GM19397 (cell line): ENCODE measurements at regions not wholly inside any gene's neighbourhood (a gene's known extent, or its start where the extent isn't known, plus 50 kb on each side); places are given as distances from the start of the nearest gene placed in this dataset.
A peak's percentile ranks its signal among the peaks of the same experiment; 100 is the strongest.
"Not testable (repeated sequence)": the region's sequence is repeated elsewhere in the genome, so short reads cannot be mapped to it uniquely, and the experiment has no call there.

Experiments used
- ATAC-seq: cut with Tn5 transposase; IDR thresholded peaks from one replicate; pipeline ENCODE4 v1.9.1; 2021; ENCODE audit warnings: mild to moderate bottlenecking, moderate library complexity; ENCODE audit not compliant: unreplicated experiment

GRCh38 chr4:123667496-123667895, 270.9 kb downstream of the SPRY1 start:
- no peak for ATAC-seq

GRCh38 chr4:123667991-123668390, 271.4 kb downstream of the SPRY1 start:
- no peak for ATAC-seq

DNA sequence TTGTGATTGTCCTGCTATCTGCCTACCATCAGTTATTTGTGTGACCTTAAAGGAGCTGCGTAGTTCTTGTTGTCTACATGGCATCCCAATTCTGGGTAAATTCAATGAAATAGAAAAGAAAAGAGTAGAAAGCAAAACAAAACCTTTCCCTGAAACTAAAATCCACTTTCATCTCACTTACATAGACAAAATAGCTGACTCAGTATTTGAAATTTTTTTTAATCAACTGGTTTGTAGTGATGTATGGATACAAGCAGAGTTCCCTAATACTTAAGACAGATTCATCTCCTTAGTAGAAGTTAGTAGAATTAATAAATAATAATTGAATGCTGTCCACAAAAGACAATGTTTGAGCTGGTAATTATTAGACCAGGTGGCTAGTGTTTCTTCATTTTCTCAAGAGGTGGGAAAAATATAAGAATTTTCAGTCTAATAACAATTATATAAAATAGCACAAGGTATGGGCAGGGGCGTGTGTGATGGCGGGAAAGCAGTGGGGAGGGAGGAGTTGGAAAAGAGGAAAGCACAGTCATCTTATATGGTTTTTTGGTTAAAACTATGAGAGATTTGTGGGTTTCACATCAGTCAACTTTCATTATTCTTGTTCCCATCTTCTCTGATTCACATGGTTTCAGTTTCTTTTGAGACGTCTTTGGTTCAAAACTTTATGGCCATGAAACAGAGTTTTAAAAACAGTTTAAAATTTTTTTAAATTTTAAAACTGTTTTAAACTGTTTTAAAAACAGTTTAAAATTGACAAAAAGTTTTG, 275.2 kb downstream of the SPRY1 start:
- ATAC-seq = peak; percentile 78

DNA sequence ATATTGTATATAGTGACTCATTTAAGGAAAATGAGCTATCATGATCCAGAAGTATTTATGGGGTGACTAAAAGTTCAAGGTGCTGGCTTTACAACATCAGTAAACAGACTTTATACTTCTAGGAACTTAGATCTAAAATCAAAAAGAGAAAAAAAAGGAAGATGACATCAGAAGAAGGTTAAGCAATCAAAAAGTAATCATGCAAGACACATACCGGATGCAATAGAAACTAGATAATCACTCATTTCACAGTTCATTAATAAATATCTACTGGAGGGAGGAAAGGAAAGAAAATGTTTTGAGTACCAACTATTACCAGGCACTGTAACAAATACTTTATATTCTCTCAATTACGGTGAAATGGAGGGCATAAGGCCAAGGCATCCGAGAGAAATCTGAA, 276.4 kb downstream of the SPRY1 start:
- no peak for ATAC-seq

DNA sequence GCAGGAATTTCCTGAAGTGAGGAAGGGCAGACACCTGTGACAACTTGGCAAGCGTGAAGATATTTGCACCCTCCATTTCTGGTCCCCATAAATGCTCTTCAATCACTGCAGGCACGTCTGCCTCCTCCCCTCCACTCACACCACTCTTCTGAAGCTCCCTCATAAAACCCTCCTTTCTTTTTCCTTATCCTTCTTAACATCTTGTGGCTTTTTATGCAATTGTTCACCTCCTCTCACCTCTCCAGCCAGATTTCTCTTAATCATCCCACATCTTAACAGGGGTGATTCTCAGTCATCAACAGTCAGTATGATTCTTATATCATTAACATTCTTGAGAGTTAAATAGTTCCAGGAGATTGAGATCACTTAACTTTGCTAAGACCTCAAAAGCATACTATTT, 277.4 kb downstream of the SPRY1 start:
- no peak for ATAC-seq

DNA sequence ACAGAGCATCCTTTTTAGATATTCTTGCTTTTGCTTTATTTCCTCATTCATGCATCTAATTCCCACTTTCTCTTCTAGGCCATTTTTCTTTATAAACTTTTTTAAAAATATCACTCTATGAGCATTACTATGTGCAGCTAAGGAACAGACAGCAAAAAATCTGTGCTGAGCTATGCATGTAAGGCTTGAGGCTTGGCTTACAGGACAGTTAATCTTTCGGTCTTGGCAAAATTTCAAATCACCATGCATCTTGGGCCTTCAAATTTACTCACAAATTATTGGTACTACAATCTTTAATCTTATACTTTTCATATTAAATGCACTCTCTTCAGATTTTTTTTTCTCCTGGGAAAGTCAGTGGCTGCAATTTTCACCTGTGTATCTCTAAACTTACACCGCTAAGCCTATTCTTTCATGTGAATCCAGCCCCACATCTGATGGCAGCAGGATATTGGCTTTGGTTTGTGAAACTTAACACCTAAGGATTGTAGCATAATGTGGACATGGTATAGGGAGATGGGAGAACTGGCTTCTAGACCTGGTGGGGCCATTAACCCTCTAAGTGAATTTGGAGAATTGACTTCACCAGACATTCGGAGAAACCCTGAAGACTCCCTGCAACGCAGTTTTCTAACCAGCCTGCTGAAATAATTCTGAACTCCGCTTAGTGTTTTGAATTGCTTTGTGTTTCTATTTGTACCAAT, 278.3 kb downstream of the SPRY1 start:
- ATAC-seq = no peak

DNA sequence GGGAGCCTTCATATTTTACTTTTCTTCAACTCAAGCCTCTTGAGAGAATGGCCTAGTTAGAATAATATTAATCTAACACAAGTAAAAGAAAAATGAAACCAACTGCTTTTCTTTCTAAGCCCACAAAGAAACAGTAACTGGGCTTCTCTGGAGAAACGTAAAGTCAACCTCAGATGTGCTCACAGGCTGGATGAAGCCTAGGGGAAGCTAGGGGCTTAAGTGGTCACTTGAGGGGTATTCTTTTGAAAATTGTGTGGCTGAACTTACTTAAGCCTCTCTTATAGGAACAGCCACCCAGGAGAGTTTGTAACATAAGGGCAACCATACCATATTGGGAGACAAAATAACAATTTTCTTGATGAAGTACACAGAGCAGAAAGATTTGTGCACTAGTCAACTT, 279.0 kb downstream of the SPRY1 start:
- ATAC-seq = no peak

GRCh38 chr4:123676071-123676889, 279.7 kb downstream of the SPRY1 start:
- ATAC-seq = no peak

- no peak for ATAC-seq
Measured at GRCh38 chr4:123676890-123677229, 280.3 kb downstream of the SPRY1 start.

GRCh38 chr4:123682931-123683330, 286.3 kb downstream of the SPRY1 start:
- no peak for ATAC-seq

DNA sequence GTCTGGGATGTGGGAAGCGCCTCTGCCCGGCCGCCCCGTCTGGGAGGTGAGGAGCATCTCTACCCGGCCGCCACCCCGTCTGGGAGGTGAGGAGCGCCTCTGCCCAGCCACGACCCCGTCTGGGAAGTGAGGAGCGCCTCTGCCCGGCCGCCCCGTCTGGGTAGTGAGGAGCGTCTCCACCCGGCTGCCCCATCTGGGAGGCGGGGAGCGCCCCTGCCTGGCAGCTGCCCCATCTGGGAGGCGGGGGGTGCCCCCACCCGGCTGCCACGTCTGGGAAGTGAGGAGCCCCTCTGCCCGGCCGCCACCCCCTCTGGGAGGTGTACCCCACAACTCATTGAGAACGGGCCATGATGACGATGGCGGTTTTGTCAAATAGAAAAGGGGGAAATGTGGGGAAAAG, 288.3 kb downstream of the SPRY1 start:
- ATAC-seq = not testable (repeated sequence)

GRCh38 chr4:123695531-123695930, 298.9 kb downstream of the SPRY1 start:
- ATAC-seq = not testable (repeated sequence)

DNA sequence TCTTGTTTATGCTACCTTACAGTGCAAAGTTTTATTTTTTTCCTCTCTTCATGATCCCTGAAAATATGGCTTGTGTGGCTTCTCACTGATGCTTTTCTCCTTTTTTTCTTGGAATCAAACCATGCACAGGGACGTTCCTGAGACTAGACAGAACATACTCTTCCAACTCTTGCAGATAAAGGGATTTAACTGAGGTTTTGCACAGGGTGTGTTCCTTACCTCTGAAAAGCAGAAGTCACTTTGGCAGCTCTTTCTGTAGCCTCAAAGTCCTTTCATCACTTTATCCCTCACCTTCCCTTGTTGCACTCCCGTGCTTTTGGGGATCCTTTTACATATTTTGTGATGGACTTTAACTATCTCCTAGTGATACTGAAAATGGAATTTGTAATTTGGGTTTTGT, 300.1 kb downstream of the SPRY1 start:
- ATAC-seq = no peak

GRCh38 chr4:123698556-123698955, 302.0 kb downstream of the SPRY1 start:
- no peak for ATAC-seq

DNA sequence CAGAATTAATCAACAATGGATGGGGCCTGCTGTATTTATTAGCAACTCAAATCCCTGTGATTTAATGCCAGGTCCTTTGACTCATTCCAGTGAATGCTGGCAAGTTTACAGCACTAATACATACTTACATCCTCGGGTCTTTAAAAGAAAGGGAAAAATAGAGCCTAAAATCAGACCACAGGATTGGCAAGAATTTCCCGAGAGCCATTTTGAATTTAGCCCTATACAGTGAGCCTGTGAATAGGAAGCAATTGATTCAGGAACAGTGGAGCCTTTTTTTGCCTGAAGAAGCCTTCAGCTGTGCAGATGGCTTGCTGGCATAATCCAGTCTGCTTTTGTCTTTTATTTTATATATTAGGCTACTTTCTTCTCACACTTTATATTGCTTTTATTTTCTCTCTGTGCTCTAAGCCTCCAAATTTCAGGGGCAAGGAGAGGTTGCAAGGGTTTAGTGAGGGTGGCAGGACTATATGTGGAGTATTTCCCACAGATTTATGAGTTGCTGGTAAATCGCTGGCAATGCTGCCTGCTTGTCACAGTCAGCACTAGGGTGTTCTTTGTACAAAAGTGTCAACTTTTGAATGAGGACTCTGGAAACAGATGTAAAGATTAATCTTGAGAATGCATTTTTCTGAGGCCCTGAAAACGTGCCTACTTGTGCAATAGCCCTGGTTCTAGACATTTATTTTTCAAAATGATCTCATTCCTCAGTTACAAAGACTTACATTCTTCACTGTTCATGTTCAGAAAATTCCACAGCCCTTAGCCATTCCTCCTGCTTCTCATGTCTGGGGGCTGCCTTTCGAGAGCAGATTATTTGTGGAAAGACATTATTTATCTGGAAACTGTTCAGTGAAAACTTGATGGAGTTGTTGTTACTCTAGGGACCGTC, 303.5 kb downstream of the SPRY1 start:
- ATAC-seq = no peak

DNA sequence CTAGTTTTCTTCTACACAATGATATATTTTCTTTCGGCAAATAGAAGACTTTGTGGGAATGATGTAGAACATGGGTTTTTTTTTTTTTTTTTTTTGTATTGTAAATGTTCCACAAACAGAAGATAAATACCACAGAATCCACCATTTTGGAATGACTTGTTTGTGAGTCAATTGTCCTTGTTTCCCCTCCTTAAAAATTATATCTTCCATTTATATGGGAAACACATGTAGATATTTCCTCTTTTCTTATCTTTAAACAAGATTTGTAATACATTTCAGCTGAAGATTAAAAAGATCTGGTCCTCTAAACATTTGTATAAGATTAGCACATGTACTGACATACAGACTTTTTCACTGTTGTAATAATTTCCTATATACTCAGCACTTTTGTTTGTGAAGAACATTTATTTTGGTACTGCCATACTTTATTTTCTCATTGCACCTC, 304.6 kb downstream of the SPRY1 start:
- no peak for ATAC-seq

DNA sequence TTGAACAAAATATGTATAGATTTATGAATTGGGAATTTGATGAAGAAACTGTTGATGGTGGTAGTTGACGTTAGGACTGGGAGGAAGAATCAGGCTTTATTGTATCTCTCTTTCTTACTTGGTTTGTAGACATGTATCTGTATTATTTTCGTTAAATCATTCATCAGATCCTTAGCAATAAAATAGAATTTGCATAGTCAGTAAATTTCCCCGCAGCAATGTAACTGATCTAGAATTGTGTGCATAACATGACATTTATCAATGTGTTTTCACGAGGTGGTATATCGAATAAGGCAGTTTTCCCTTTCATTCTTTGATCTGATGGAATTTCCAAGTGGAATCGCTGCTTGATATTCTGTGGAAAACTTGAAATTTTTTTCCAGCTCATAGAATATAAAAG, 308.8 kb downstream of the SPRY1 start:
- ATAC-seq = no peak

- no peak for ATAC-seq
Measured at GRCh38 chr4:123706973-123707372, 310.4 kb downstream of the SPRY1 start.

DNA sequence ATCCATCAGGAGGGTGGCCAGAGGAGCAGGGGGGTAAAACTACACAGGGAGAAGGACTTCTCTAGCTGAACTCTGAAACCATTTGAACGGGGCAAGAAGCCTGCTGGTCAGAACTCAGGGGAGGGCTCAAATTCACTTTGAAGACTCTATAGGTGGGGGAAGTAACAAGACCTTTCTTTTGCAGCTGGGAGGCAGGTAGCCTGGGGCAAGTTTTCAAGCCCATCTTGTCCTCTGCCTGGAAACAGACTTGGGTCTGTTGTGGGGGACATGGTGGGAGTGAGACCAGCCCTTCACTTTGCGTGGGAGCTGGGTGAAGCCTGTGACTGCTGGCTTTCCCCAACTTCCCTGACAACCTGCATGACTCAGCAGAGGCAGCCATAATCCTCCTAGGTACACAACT, 312.3 kb downstream of the SPRY1 start:
- no peak for ATAC-seq

DNA sequence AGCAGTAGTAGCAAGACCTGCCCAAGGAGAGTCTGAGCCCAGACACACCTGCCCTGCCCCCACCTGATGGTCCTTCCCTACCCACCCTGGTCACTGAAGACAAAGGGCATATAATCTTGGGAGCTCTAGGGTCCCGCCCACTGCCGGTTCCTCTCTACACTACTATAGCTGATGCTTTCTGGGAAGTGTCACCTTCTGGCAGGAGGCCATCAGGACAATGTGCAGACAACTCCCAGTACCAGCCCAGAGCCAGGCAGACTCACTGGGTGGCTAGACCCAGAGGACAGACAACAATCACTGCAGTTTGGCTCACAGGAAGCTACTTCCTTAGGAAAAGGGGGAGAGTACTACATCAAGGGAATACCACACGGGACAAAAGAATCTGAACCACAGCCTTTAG, 312.7 kb downstream of the SPRY1 start:
- no peak for ATAC-seq

- ATAC-seq = no peak
Measured at GRCh38 chr4:123731035-123731434, 334.4 kb downstream of the SPRY1 start.
